GM18498 (cell line): ENCODE measurements at regions not wholly inside any gene's neighbourhood (a gene's known extent, or its start where the extent isn't known, plus 50 kb on each side); places are given as distances from the start of the nearest gene placed in this dataset.

Experiments used
- ATAC-seq: cut with Tn5 transposase; IDR thresholded peaks from one replicate; pipeline ENCODE4 v1.9.1; 2021; ENCODE audit warnings: mild to moderate bottlenecking, moderate library complexity; ENCODE audit not compliant: unreplicated experiment

DNA sequence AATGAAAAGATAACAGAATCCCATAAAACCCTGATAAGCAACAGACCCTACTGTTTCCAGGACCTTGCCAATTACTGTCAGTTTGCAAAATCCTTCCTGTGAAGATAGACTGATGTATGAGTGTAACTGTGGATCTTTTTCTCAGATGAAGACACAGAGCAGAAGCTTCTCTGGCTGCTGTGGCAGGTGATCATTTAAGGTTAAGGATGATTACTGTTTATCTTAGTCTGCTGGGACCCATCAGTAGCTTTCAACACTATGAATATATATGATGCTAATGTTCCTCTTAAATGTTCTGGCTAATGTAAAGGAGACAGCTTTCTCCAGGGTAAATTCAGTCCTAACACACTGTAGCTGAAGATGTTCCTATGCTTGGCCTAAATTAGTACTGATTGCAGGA lies 56.0 kb upstream of the CTTNBP2 start:
- ATAC-seq: no peak

- ATAC-seq: no peak
Observed at GRCh38 chr7:117931314-117931713, 58.1 kb upstream of the CTTNBP2 start.

- no peak for ATAC-seq
Observed at GRCh38 chr7:117937049-117937752, 64.0 kb upstream of the CTTNBP2 start.

- no peak for ATAC-seq
Observed at GRCh38 chr7:117937753-117938483, 64.7 kb upstream of the CTTNBP2 start.

DNA sequence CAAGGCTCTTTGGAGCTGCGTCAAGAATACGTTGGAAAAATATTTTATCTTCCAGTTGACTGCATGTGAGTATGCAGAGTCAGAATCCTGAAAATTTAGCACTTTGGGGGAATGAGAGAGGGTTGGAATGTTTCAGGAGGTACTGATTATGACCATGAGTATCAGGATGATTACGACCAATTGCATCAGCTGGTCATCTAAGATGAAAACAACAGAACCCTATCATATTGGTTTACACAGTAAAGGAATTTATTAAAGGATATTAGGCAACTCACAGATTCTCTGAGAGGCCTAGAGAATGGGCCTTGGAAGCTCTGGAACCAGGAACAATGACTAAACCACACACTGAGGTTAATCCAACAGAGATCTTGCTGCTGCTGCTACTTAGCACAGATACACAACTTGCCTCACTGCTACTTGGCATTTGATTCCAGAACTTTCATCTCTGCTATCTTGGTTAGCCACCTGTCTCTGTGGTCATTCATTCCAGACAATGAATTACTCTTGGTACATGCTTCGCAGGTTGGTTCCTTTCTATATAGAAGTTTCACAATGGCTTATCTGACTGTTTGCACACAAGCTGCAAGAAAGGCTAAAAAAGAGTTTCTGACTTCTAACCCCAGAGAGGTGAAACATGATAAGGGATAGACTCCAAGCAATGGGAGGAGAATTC lies 68.0 kb upstream of the CTTNBP2 start:
- no peak for ATAC-seq

DNA sequence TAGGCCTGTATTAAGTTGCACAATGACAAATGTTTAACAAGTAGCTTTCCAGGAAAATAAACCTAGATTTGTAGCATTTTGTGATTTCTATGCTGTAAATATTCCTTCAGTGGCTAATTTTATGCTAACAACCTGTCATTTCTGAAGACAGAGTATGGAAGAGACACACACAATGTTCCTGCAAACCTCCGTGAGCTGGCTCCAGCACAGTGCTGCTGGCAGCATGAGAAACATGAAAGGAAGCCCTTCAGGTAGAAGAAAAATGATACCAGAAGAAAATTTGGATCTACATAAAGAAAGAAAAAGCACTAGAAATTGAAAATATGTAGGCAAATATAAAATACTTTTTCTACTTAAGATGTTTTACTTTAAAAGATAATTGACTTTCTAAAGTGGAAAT lies 69.5 kb upstream of the CTTNBP2 start:
- ATAC-seq: no peak

- no peak for ATAC-seq
Observed at GRCh38 chr7:117944886-117945285, 71.6 kb upstream of the CTTNBP2 start.

DNA sequence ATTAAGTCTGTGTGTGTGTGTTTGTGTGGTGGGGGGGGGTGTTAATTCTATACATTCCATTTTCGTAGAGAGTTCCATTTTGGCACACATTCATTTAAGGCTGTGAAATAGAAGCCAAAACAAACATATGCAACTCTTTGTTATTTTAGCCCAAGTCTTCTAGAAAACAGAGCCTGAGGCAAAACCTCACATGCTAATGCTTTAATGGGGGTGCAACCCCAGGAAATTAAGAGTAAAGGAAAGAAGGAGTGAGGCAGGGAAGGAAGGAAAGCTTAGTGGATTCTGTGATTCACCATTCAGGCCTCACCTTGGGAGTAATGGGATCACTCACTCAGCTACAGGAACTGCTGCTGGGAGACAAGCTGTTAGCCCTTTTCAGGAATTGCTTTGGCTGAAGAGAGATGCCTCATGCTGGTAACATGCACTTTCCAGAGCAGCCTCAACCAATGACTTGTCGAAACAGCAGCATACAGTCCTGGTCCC lies 73.0 kb upstream of the CTTNBP2 start:
- ATAC-seq: no peak

DNA sequence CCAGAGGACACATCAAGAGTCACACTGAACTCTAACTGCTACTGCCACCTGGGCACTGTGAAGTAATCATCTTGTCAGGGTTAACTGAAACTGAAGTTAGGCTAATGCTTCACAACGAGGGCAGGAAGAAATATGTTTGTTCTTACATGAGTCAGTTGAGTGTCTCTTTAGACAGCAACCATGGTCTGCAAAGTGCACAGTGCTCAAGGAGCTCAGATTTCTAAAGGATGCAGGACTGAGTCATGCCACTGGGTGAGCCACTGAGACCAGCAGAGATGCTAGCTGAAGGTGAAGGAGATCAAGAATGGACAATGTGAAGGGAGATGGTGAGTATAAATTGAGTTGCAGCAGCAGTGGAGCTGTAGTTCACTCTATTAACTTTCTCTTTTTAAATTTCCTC lies 76.0 kb upstream of the CTTNBP2 start:
- peak; percentile 51 for ATAC-seq

- no peak for ATAC-seq
Observed at GRCh38 chr7:117950601-117951260, 77.5 kb upstream of the CTTNBP2 start.

- no peak for ATAC-seq
Observed at GRCh38 chr7:117951285-117951684, 78.0 kb upstream of the CTTNBP2 start.

- ATAC-seq: no peak
Observed at GRCh38 chr7:117951691-117952280, 78.5 kb upstream of the CTTNBP2 start.

DNA sequence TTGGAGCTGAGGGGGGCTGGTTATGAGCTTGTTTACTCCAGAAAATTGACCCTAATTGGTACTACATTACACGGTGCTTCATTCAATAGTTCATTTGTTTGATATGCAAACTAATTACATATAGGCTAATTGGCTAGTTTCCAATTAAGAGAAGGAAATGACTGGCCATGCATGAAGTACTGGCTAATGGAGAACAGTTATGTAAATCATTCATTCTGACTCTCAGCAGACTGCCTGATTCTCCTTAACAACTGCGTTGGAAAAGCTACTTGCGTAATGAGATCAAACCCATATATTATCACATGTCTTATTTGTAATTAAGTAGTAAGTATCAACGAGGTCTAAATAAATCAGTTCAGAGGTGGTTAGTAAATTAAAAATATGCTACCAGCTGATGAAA lies 81.8 kb upstream of the CTTNBP2 start:
- no peak for ATAC-seq

GRCh38 chr7:117960351-117960750 lies 87.1 kb upstream of the CTTNBP2 start:
- no peak for ATAC-seq

- no peak for ATAC-seq
Observed at GRCh38 chr7:117961235-117961634, 88.0 kb upstream of the CTTNBP2 start.

DNA sequence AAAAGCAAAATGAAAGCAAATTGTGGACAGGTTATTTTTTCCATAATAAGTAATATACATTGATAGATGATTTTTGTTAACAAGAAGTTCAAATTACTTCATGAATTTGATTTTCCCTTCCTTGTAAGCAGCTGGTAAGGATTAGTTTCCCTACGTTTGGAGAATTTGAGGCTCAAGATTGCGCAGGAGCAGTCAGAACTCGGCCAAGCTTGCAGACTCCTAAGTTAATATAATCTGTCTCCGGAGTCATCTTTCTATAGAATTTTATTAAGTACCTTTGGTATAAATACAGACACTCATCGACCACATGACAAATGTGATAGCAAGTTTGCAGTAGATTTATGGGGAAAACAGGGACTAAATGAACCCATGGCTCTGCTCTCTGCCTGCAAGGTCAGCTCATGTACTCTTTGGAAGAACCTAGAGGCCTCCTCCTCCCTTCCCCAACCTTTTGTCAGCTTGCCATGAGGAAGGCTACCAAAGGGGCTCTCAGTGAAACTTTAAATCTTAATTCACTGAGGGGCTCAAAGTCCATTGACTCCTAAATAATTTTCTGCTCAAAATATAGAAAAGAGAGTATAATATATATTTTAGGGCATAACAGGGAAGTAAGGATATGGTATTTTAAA lies 89.2 kb upstream of the CTTNBP2 start:
- no peak for ATAC-seq

- ATAC-seq: no peak
Observed at GRCh38 chr7:117963264-117964197, 90.3 kb upstream of the CTTNBP2 start.

DNA sequence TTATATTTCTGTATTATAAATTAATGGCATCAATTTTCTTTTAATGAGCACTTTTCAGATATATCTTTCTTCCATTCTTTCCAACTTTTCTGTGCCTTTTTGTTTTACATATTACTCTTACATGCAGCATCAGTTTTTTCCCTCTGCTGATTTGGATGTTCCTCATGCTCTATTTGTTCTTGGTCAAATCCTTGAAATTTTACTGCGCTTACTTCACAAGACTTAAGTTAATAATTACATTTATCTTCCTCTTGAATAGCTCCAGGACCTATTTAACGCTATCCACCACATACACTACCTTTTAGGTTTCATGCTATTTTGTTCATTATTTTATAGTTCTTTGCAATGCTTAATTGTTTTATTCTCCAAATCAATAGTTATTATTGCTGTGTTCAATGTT lies 97.6 kb upstream of the CTTNBP2 start:
- no peak for ATAC-seq

- no peak for ATAC-seq
Observed at GRCh38 chr7:117971556-117972244, 98.5 kb upstream of the CTTNBP2 start.
